Esophagus muscularis mucosa (tissue), 4 donors: ENCODE measurements at regions not wholly inside any gene's neighbourhood (a gene's known extent, or its start where the extent isn't known, plus 50 kb on each side); places are given as distances from the start of the nearest gene placed in this dataset.

Source experiments
- DNase-seq: peaks from one replicate; pipeline ENCODE4 v3.0.0-alpha.2; 2017; ENCODE audit errors: extremely low spot score
- H3K27ac ChIP-seq, 4 donors: fragments of 200-600 bp; sonication (generic); replicated peaks in 1 of 4; 1 replicate in 3 of 4; 2 replicates in 1 of 4; pipeline ENCODE4 v1.5.1; 2016 to 2019; ENCODE audit warnings: mild to moderate bottlenecking in 1 of 4
- H3K27me3 ChIP-seq, 4 donors: fragments of 200-600 bp; sonication (generic); one replicate each; pipeline versions ENCODE4 v1.5.1 to v1.6.0; 2016 to 2019
- H3K36me3 ChIP-seq, 4 donors: fragments of 200-600 bp; sonication (generic); one replicate each; pipeline ENCODE4 v1.5.1; 2016 to 2019
- H3K4me1 ChIP-seq, 4 donors: fragments of 200-600 bp; sonication (generic); one replicate each; pipeline ENCODE4 v1.5.1; 2016 to 2019
- H3K4me3 ChIP-seq, 4 donors: fragments of 200-600 bp; sonication (generic); 1 replicate in 2 of 4; 2 replicates in 2 of 4; pipeline ENCODE4 v1.5.1; 2016 to 2019; ENCODE audit warnings: mild to moderate bottlenecking in 4 of 4, moderate library complexity in 1 of 4
- H3K9me3 ChIP-seq, 4 donors: fragments of 200-600 bp; sonication (generic); 1 replicate in 3 of 4; 2 replicates in 1 of 4; pipeline ENCODE4 v1.5.1; 2016 to 2019
- EP300 ChIP-seq: sonication (generic); formaldehyde crosslinking; IDR thresholded peaks from one replicate; pipeline ENCODE4 v1.6.1; 2017; ENCODE audit warnings: antibody characterized with exemption
- POLR2A ChIP-seq: fragments of 450-650 bp; IDR thresholded peaks from one replicate; pipeline ENCODE4 v1.6.1; 2017; ENCODE audit warnings: antibody characterized with exemption, moderate library complexity, mild to moderate bottlenecking, low read depth
- POLR2AphosphoS5 ChIP-seq, 2 donors: sonication (generic); formaldehyde crosslinking; IDR thresholded peaks; one replicate each; pipeline ENCODE4 v1.6.1; 2017; ENCODE audit warnings: antibody characterized with exemption in 2 of 2
- WGBS: methylation state at CpG from one replicate; pipeline ENCODE4 v1.1.5; 2018; 5-methylcytosine and 5-hydroxymethylcytosine counted together
- intact Hi-C: fragments of 100-400 bp; cut with DNase I; formaldehyde crosslinking; loops from one replicate; pipeline ENCODE4 v1.15.1; 2023
- TF ChIP-seq, protein P1 (sequence below), 3 experiments: fragments of 200-600 bp in 2 of 3; fragments of 450-650 bp in 1 of 3; sonication (generic) in 2 of 3; IDR thresholded peaks; one replicate each; pipeline ENCODE4 v1.5.1; 2017 to 2019; ENCODE audit warnings: antibody characterized with exemption in 3 of 3, mild to moderate bottlenecking in 2 of 3, moderate library complexity in 1 of 3

DNA sequence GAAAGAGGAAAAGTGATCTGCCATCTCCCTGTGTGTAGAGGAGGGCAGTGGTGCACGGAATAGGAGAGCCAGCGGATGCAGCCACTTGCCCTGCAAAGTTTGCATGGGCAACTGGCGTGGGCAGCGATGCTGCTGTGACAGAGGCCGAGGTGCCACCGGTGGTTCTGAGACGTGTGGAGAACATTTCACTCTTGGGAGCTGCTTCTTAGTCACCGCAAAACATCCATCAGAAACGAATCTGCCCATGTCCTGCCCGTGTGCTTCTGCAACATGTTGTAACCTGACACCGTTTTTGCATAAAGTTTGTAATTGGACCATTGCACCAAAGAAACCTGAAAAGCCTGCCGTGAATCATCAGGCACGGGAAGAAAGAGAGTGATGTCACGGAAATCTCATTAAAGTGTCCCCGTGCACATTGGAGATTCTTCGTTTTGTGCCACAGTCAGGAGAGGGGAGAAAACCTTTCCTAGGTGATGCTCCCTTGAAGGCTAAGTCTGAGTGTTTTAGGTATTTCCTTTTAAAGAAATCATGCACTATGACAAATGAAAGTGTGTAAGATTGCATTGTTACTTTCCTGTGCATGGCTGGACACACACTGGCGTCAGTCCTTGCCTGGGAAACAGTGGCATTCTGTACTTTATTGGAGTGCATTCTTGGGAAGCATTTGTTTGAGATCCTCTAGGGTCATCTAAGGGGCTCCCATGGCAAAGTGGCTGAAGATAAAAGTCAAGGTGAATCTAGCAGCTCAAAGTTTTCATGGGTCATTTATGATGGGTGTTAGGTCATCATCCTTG lies 302.6 kb downstream of the KLF6 start:
- 16% methylated on average over 17 of the region's 17 CpGs for WGBS
- H3K36me3 ChIP-seq = no peaks in the 10 kb centered on the region
- H3K9me3 ChIP-seq = no peaks in the 10 kb centered on the region
- H3K4me1 ChIP-seq = peaks cover 24 to 53% (median 44%) of the 10 kb centered on the region in 4 donors
- H3K27ac ChIP-seq = peak overlapping the region; percentile 78 to 85 (median 82)
- H3K27me3 ChIP-seq = no peaks in the 10 kb centered on the region
- H3K4me3 ChIP-seq = peak overlapping the region in 3 of 4 donors; percentile 5 to 31 (median 20)
- intact Hi-C loops = loop anchor here (10.0 kb wide), 1 partner anchor 262 kb away; no protein-coding TSS in a partner anchor
- TF ChIP-seq EP300 = peak; percentile 79
- TF ChIP-seq, protein P1, sequence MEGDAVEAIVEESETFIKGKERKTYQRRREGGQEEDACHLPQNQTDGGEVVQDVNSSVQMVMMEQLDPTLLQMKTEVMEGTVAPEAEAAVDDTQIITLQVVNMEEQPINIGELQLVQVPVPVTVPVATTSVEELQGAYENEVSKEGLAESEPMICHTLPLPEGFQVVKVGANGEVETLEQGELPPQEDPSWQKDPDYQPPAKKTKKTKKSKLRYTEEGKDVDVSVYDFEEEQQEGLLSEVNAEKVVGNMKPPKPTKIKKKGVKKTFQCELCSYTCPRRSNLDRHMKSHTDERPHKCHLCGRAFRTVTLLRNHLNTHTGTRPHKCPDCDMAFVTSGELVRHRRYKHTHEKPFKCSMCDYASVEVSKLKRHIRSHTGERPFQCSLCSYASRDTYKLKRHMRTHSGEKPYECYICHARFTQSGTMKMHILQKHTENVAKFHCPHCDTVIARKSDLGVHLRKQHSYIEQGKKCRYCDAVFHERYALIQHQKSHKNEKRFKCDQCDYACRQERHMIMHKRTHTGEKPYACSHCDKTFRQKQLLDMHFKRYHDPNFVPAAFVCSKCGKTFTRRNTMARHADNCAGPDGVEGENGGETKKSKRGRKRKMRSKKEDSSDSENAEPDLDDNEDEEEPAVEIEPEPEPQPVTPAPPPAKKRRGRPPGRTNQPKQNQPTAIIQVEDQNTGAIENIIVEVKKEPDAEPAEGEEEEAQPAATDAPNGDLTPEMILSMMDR (IDR thresholded peaks at IDR 0.05) = peak in 1 of 3 experiments; percentile 4
- TF ChIP-seq POLR2AphosphoS5 (IDR thresholded peaks at IDR 0.05) = peak; percentile 93 to 96
- TF ChIP-seq POLR2A = no peak
- DNase-seq = no peak

DNA sequence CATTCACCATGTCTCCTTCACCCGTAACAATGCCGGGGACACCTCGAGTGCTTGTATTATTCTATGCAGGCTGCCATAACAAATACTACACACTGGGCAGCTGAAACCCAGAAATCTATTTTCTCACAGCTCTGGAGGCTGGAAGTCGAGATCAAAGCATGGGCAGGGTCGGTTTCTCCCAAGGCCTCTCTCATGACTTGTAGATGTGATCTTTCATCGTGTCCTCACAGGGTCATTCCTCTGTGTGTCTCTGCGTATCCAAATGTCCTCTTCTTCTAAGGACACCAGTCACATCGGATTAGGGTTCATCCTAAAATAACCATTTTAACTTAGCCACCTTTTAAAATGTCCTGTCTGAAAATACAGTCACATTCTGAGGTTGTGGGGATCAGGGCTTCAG lies 303.5 kb downstream of the KLF6 start:
- TF ChIP-seq POLR2A (no peak), EP300 (no peak), POLR2AphosphoS5 (IDR thresholded peaks at IDR 0.05) (no peak)
- TF ChIP-seq, protein P1 (IDR thresholded peaks at IDR 0.05) = no peak
- intact Hi-C loops = loop anchor here (10.0 kb wide), 1 partner anchor 263 kb away; no protein-coding TSS in a partner anchor
- Histone ChIP-seq H3K9me3 (no peaks in the 10 kb centered on the region), H3K27me3 (no peaks in the 10 kb centered on the region), H3K36me3 (no peaks in the 10 kb centered on the region), H3K27ac (peak overlapping the region; percentile 78 to 85 (median 82)), H3K4me1 (peaks cover 24 to 54% (median 40%) of the 10 kb centered on the region in 4 donors), H3K4me3 (no peak overlapping the region)
- WGBS = 98% methylated on average over 8 of the region's 8 CpGs
- no peak for DNase-seq

DNA sequence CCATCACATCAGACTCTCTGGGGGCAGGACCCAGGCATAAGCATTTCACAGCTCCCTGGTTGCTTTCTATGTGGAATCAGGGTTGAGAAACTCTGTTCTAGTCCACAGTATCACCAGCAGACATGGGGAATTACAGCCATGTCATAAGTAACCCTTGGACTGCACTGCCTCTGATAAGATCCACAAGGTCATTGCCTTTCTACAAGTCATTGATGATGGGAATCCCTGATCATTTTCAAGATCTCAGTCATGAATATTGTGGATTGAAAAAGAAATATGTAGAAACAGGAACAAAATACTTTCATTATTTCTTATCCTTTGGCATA lies 304.1 kb downstream of the KLF6 start:
- Histone ChIP-seq H3K27me3 (no peaks in the 10 kb centered on the region), H3K4me1 (peaks cover 24 to 51% (median 37%) of the 10 kb centered on the region in 4 donors), H3K36me3 (no peaks in the 10 kb centered on the region), H3K4me3 (no peak overlapping the region), H3K9me3 (no peaks in the 10 kb centered on the region), H3K27ac (peak overlapping the region; percentile 16 to 84 (median 54))
- intact Hi-C loops = loop anchor here (10.0 kb wide), 1 partner anchor 264 kb away; no protein-coding TSS in a partner anchor
- DNase-seq = no peak
- TF ChIP-seq, protein P1 (IDR thresholded peaks at IDR 0.05) = no peak
- TF ChIP-seq POLR2AphosphoS5 (IDR thresholded peaks at IDR 0.05) (no peak), EP300 (no peak), POLR2A (no peak)

DNA sequence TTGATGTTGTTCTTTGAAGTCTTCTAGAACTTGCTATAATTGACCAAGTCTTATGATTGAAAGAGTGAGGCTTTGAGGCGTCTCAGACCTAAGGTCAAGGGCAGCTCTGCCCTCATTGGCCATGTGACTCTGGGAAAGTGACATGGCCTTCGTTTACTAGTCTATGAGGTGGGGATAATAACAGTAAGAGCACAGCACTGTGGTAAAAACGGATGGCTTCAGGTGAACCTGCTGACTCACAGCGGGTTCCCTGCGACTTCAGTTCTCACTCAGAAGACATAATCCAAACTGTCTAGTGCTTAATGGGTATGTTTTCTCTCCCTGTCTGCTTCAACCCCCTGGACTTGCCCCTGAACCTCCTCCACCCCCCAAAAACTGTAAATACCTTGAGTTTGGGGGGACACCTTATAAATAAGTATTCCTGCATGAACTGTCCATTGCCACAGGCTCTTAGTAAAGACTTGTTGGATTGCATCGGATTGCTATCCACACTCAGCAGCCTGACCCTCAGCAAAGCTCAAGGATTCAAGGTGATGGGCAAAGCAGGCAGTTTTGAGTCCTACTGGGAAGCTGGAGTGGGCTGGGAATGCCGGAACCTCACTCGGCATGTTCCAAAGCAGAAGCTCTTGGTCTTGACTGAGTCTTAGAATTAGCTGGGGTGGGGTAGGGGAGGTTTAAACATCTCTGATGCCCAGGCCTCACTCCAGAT lies 304.6 kb downstream of the KLF6 start:
- H3K27ac ChIP-seq = peak overlapping the region; percentile 16 to 84 (median 54)
- H3K9me3 ChIP-seq = no peaks in the 10 kb centered on the region
- intact Hi-C loops = loop anchor here (10.0 kb wide), 1 partner anchor 264 kb away; no protein-coding TSS in a partner anchor
- H3K36me3 ChIP-seq = no peaks in the 10 kb centered on the region
- WGBS = 93% methylated on average over 6 of the region's 8 CpGs
- no peak overlapping the region for H3K4me3 ChIP-seq
- H3K4me1 ChIP-seq = peaks cover 24 to 51% (median 37%) of the 10 kb centered on the region in 4 donors
- H3K27me3 ChIP-seq = no peaks in the 10 kb centered on the region
- TF ChIP-seq EP300 (no peak), POLR2A (no peak), POLR2AphosphoS5 (IDR thresholded peaks at IDR 0.05) (no peak)
- TF ChIP-seq, protein P1 (IDR thresholded peaks at IDR 0.05) = no peak
- DNase-seq = no peak
